H1 (cell line): ENCODE measurements at regions not wholly inside any gene's neighbourhood (a gene's known extent, or its start where the extent isn't known, plus 50 kb on each side); places are given as distances from the start of the nearest gene placed in this dataset.

Source experiments
- CTCF ChIA-PET: fragments of 300-600 bp; sonication (Branson Sonifier 250); formaldehyde crosslinking; loops from one replicate; lab custom pipeline; 2021; ENCODE audit not compliant: partially characterized antibody; lab: Charles Lee
- POLR2A ChIA-PET: fragments of 300-600 bp; sonication (Branson Sonifier 250); formaldehyde crosslinking; loops from one replicate; lab custom pipeline; 2021; ENCODE audit warnings: inconsistent platforms; ENCODE audit not compliant: partially characterized antibody; lab: Charles Lee
- DNase-seq, 2 experiments: peaks; one replicate each; pipeline versions ENCODE4 v3.0.0 to v3.0.0-alpha.2; 2010 to 2022; ENCODE audit warnings: low spot score in 2 of 2, low read depth in 1 of 2, mixed read lengths in 1 of 2
- FAIRE-seq: peaks from 2 replicates; lab custom pipeline; 2011; peaks lifted over from hg19 to GRCh38; lab: Jason Lieb, UNC
- H2AFZ ChIP-seq: 2 replicates; pipeline ENCODE4 v1.8.1; 2012; ENCODE audit warnings: low read length, inconsistent platforms
- H2AK5ac ChIP-seq: 2 replicates; pipeline ENCODE4 v1.6.1; 2013; ENCODE audit warnings: low read depth, low read length
- H2BK120ac ChIP-seq: replicated peaks from 2 replicates; pipeline ENCODE3; 2013; ENCODE audit warnings: low read depth, low read length, inconsistent platforms
- H2BK12ac ChIP-seq: 2 replicates; pipeline ENCODE4 v1.6.1; 2013; ENCODE audit warnings: low read depth, low read length
- H2BK15ac ChIP-seq: 2 replicates; pipeline ENCODE4 v1.6.1; 2013; ENCODE audit warnings: low read length
- H2BK20ac ChIP-seq: 2 replicates; pipeline ENCODE4 v1.6.1; 2013; ENCODE audit warnings: low read length
- H2BK5ac ChIP-seq: 2 replicates; pipeline ENCODE4 v1.6.1; 2013; ENCODE audit warnings: low read depth, low read length
- H3K14ac ChIP-seq: 2 replicates; pipeline ENCODE4 v1.6.1; 2013; ENCODE audit warnings: inconsistent platforms; ENCODE audit not compliant: insufficient read length
- H3K18ac ChIP-seq: 2 replicates; pipeline ENCODE4 v1.6.1; 2013; ENCODE audit warnings: low read length; ENCODE audit errors: extremely low read depth
- H3K23ac ChIP-seq: 2 replicates; pipeline ENCODE4 v1.6.1; 2013; ENCODE audit warnings: inconsistent platforms; ENCODE audit not compliant: insufficient read length
- H3K23me2 ChIP-seq: 2 replicates; pipeline ENCODE4 v1.6.1; 2013; ENCODE audit warnings: low read depth, low read length
- H3K27ac ChIP-seq: 2 replicates; pipeline ENCODE4 v1.6.1; 2011; ENCODE audit warnings: low read depth, low read length, inconsistent platforms
- H3K27me3 ChIP-seq, 4 experiments: replicated peaks in 1 of 4; 1 replicate in 1 of 4; 2 replicates in 3 of 4; pipeline versions ENCODE4 v1.6.1 to v1.8.1; 2011 to 2013; ENCODE audit warnings: low read length in 3 of 4, mild to moderate bottlenecking in 3 of 4, inconsistent platforms in 2 of 4, mixed read lengths in 2 of 4, moderate library complexity in 1 of 4; ENCODE audit not compliant: control insufficient read depth in 3 of 4, insufficient read depth in 3 of 4; ENCODE audit errors: extremely low read depth in 1 of 4
- H3K36me3 ChIP-seq, 4 experiments: 2 replicates each; pipeline versions ENCODE4 v1.6.1 to v1.8.1; 2011 to 2013; ENCODE audit warnings: mild to moderate bottlenecking in 4 of 4, low read length in 3 of 4, moderate library complexity in 2 of 4, control low read depth in 1 of 4, inconsistent platforms in 1 of 4; ENCODE audit not compliant: insufficient read depth in 4 of 4, control insufficient read depth in 2 of 4
- H3K4ac ChIP-seq: replicated peaks from 2 replicates; pipeline ENCODE3; 2013; ENCODE audit warnings: low read length, low read depth, mixed read lengths, inconsistent platforms; ENCODE audit not compliant: insufficient read length
- H3K4me1 ChIP-seq, 4 experiments: replicated peaks in 1 of 4; 1 replicate in 1 of 4; 2 replicates in 3 of 4; pipeline versions ENCODE4 v1.6.1 to v1.8.1; 2011 to 2013; ENCODE audit warnings: low read length in 3 of 4, inconsistent platforms in 2 of 4, mixed read lengths in 1 of 4; ENCODE audit not compliant: insufficient read depth in 4 of 4, control insufficient read depth in 3 of 4
- H3K4me2 ChIP-seq, 2 experiments: 2 replicates each; pipeline versions ENCODE4 v1.6.1 to v1.8.1; 2011 to 2013; ENCODE audit warnings: low read depth in 2 of 2, low read length in 2 of 2, control low read depth in 1 of 2, inconsistent platforms in 1 of 2, mild to moderate bottlenecking in 1 of 2; ENCODE audit not compliant: insufficient read depth in 1 of 2
- H3K4me3 ChIP-seq, 4 experiments: fragments of 200-600, 300-600 bp in 1 of 4; sonication (generic), shearing (Covaris generic), sonication (Bioruptor Twin) in 1 of 4; 2 replicates each; pipeline versions ENCODE4 v1.5.1 to v1.8.1; 2011 to 2016; ENCODE audit warnings: low read length in 4 of 4, low read depth in 3 of 4, control low read depth in 2 of 4, inconsistent platforms in 2 of 4, mild to moderate bottlenecking in 2 of 4, mixed read lengths in 1 of 4, moderate library complexity in 1 of 4; ENCODE audit not compliant: insufficient read depth in 2 of 4; ENCODE audit errors: extremely low read depth in 1 of 4
- H3K56ac ChIP-seq: replicated peaks from 2 replicates; pipeline ENCODE3; 2013; ENCODE audit warnings: low read depth, mild to moderate bottlenecking, mixed read lengths, low read length, inconsistent platforms; ENCODE audit not compliant: insufficient read length
- H3K79me1 ChIP-seq: 2 replicates; pipeline ENCODE4 v1.6.1; 2013; ENCODE audit warnings: low read depth, low read length, control low read depth
- H3K79me2 ChIP-seq, 2 experiments: 2 replicates each; pipeline versions ENCODE4 v1.6.1 to v1.8.1; 2012 to 2013; ENCODE audit warnings: low read length in 2 of 2, mild to moderate bottlenecking in 2 of 2, inconsistent platforms in 1 of 2; ENCODE audit not compliant: insufficient read depth in 2 of 2, control insufficient read depth in 1 of 2
- H3K9ac ChIP-seq, 4 experiments: replicated peaks in 1 of 4; 1 replicate in 1 of 4; 2 replicates in 3 of 4; pipeline versions ENCODE4 v1.6.1 to v1.8.1; 2011 to 2013; ENCODE audit warnings: low read depth in 3 of 4, low read length in 3 of 4, control low read depth in 2 of 4, mild to moderate bottlenecking in 2 of 4, moderate library complexity in 2 of 4, inconsistent platforms in 1 of 4; ENCODE audit errors: extremely low read depth in 1 of 4
- H3K9me3 ChIP-seq, 2 experiments: 2 replicates each; pipeline versions ENCODE4 v1.6.1 to v1.8.1; 2012 to 2013; ENCODE audit warnings: mild to moderate bottlenecking in 2 of 2, moderate library complexity in 2 of 2, control low read depth in 1 of 2, inconsistent platforms in 1 of 2, low read depth in 1 of 2, low read length in 1 of 2, mixed read lengths in 1 of 2; ENCODE audit not compliant: insufficient read depth in 2 of 2
- H4K20me1 ChIP-seq, 2 experiments: replicated peaks in 1 of 2; 2 replicates each; pipeline versions ENCODE3 to v1.8.1; 2011 to 2013; ENCODE audit warnings: inconsistent platforms in 2 of 2, low read length in 2 of 2, mild to moderate bottlenecking in 1 of 2; ENCODE audit not compliant: insufficient read depth in 2 of 2, control insufficient read depth in 1 of 2
- H4K5ac ChIP-seq: 2 replicates; pipeline ENCODE4 v1.6.1; 2013; ENCODE audit warnings: low read length, low read depth, mixed read lengths, inconsistent platforms; ENCODE audit not compliant: insufficient read length
- H4K8ac ChIP-seq: 2 replicates; pipeline ENCODE4 v1.8.0; 2013; ENCODE audit warnings: mild to moderate bottlenecking, moderate library complexity, low read length, inconsistent platforms; ENCODE audit not compliant: insufficient read depth; ENCODE audit errors: extremely low read depth
- H4K91ac ChIP-seq: replicated peaks from 2 replicates; pipeline ENCODE3; 2013; ENCODE audit warnings: low read length, mixed read lengths, inconsistent platforms; ENCODE audit not compliant: insufficient read length
- CBX8 ChIP-seq: fragments of 300-800, 300-1000 bp; sonication (generic); IDR thresholded peaks from 2 replicates; pipeline ENCODE4 v1.7.1; 2016; ENCODE audit warnings: low read depth, low read length, borderline replicate concordance
- CHD2 ChIP-seq: IDR thresholded peaks from 2 replicates; pipeline ENCODE4 v1.6.1; 2012; ENCODE audit warnings: low read length, improper control_type of control experiment
- JUN ChIP-seq: IDR thresholded peaks from 2 replicates; pipeline ENCODE4 v1.6.1; 2011; ENCODE audit warnings: low read depth, mild to moderate bottlenecking, improper control_type of control experiment, low read length
- JUND ChIP-seq: IDR thresholded peaks from 2 replicates; pipeline ENCODE4 v1.6.1; 2011; ENCODE audit warnings: mild to moderate bottlenecking, improper control_type of control experiment, low read length
- POU5F1 ChIP-seq: IDR thresholded peaks from 2 replicates; pipeline ENCODE4 v1.6.1; 2011; ENCODE audit warnings: low read depth, mild to moderate bottlenecking, low read length, moderate library complexity
- RBBP5 ChIP-seq: IDR thresholded peaks from 2 replicates; pipeline ENCODE4 v1.7.1; 2012; ENCODE audit warnings: low read depth, mild to moderate bottlenecking, inconsistent platforms, low read length, moderate library complexity, borderline replicate concordance
- RFX5 ChIP-seq: IDR thresholded peaks from 2 replicates; pipeline ENCODE4 v1.6.1; 2011; ENCODE audit warnings: low read depth, low read length, improper control_type of control experiment, borderline replicate concordance
- RXRA ChIP-seq: IDR thresholded peaks from 2 replicates; pipeline ENCODE4 v1.6.1; 2011; ENCODE audit warnings: low read depth, mild to moderate bottlenecking, low read length, moderate library complexity; ENCODE audit not compliant: insufficient read depth
- SIX5 ChIP-seq: IDR thresholded peaks from 2 replicates; pipeline ENCODE4 v1.6.1; 2011; ENCODE audit warnings: mild to moderate bottlenecking, low read depth, low read length
- SP1 ChIP-seq: IDR thresholded peaks from 2 replicates; pipeline ENCODE4 v1.6.1; 2011; ENCODE audit warnings: low read depth, low read length
- SRF ChIP-seq: IDR thresholded peaks from 2 replicates; pipeline ENCODE4 v1.6.1; 2011; ENCODE audit warnings: mild to moderate bottlenecking, low read depth, low read length, moderate library complexity
- SUZ12 ChIP-seq: fragments of 200-600 bp; sonication (generic); IDR thresholded peaks from 2 replicates; pipeline ENCODE4 v1.6.1; 2012; ENCODE audit warnings: mild to moderate bottlenecking, inconsistent platforms, low read length, moderate library complexity, mixed read lengths
- TAF7 ChIP-seq: optimal IDR thresholded peaks from 2 replicates; pipeline ENCODE3; 2011; ENCODE audit warnings: low read depth, mild to moderate bottlenecking, inconsistent platforms, low read length, moderate library complexity, borderline replicate concordance
- TEAD4 ChIP-seq: IDR thresholded peaks from 2 replicates; pipeline ENCODE4 v1.6.1; 2012; ENCODE audit warnings: low read depth, low read length, inconsistent platforms, mixed read lengths
- YY1 ChIP-seq: IDR thresholded peaks from 2 replicates; pipeline ENCODE4 v1.6.1; 2011; ENCODE audit warnings: low read depth, mild to moderate bottlenecking, low read length
- WGBS, 2 experiments: shearing (Covaris generic) in 1 of 2; methylation state at CpG; one replicate each; pipeline versions ENCODE4 v1.1.6 to v1.1.7; 2013 to 2015; ENCODE audit warnings: low lambda C conversion rate in 2 of 2, mixed read lengths in 2 of 2, inconsistent platforms in 1 of 2, low coverage in 1 of 2, missing lambda C conversion rate in 1 of 2; ENCODE audit not compliant: insufficient replicate concordance in 2 of 2, insufficient coverage in 1 of 2, insufficient read length in 1 of 2; ENCODE audit errors: extremely low coverage in 1 of 2, missing lambda C conversion rate in 1 of 2; 5-methylcytosine and 5-hydroxymethylcytosine counted together

DNA sequence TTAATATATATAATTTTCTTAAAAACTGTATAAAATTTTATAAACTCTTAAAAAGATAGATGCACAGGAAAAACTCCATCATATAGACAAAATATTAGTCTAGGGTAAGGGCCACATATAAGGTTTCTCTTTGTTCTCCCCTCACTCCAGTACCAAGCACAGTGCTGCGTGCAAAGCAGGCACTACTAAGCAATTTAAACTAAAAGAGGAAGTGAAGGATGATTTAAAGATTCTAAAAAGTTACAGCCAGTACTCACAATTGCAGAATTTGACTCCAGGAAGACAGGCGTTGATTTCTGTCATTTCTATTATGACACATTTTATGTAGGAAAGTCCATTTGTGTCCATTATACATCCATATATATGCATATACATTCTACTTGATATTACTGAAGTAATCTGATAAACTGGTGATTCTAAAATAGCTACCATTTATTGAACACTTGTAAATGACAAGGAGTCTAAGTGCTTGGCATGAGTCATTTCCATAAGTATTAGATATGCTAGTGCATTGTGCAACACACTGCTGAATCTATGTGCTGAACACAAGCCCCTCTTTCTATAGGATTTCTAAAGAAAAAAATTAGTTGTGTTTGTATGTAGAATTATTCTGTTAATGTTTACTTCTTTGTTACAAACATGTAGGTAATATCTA, 785.5 kb upstream of the ARRDC4 start:
- no peak overlapping the region for H3K27ac ChIP-seq
- H3K14ac ChIP-seq: no peak overlapping the region
- H3K27me3 ChIP-seq: no peaks in the 10 kb centered on the region
- H2BK15ac ChIP-seq: no peak overlapping the region
- no peak overlapping the region for H3K4me2 ChIP-seq
- H3K18ac ChIP-seq: no peak overlapping the region
- no peak for DNase-seq
- no peaks in the 10 kb centered on the region for H3K9me3 ChIP-seq
- CTCF ChIA-PET: interaction anchor here (0.7 to 1.0 kb wide), 3 partner anchors 11 to 286 kb away, joined by 3 to 4 read pairs (median 3); no protein-coding TSS in a partner anchor
- no peaks in the 10 kb centered on the region for H3K23me2 ChIP-seq
- POLR2A ChIA-PET: no interaction called here
- no peak overlapping the region for H4K8ac ChIP-seq
- H2BK12ac ChIP-seq: no peak overlapping the region
- H3K56ac ChIP-seq: no peak overlapping the region
- H3K4me3 ChIP-seq: no peak overlapping the region
- H3K9ac ChIP-seq: no peak overlapping the region
- H2AFZ ChIP-seq: no peak overlapping the region
- H2AK5ac ChIP-seq: no peak overlapping the region
- no peaks in the 10 kb centered on the region for H4K20me1 ChIP-seq
- FAIRE-seq: no peak
- no peak overlapping the region for H3K4ac ChIP-seq
- no peak overlapping the region for H3K23ac ChIP-seq
- no peak overlapping the region for H4K91ac ChIP-seq
- no peak overlapping the region for H2BK5ac ChIP-seq
- H3K36me3 ChIP-seq: no peaks in the 10 kb centered on the region
- H3K79me2 ChIP-seq: no peaks in the 10 kb centered on the region
- no peak overlapping the region for H2BK120ac ChIP-seq
- H3K79me1 ChIP-seq: no peaks in the 10 kb centered on the region
- no peak overlapping the region for H4K5ac ChIP-seq
- WGBS, 2 experiments: 91% methylated on average over 2 of the region's 2 CpGs; no CpG with 5 or more reads in 1 of the 2 experiments
- H3K4me1 ChIP-seq: peaks cover 0 to 5% (median 4%) of the 10 kb centered on the region in 4 experiments; a peak in 4 of 7 replicates
- H2BK20ac ChIP-seq: no peak overlapping the region
- TF ChIP-seq SUZ12: no peak
- no peak for TF ChIP-seq RBBP5
- no peak for TF ChIP-seq SP1
- TF ChIP-seq JUN: no peak
- TF ChIP-seq CHD2: no peak
- TF ChIP-seq POU5F1: no peak
- TF ChIP-seq SIX5: no peak
- TF ChIP-seq SRF: no peak
- no peak for TF ChIP-seq RXRA
- TF ChIP-seq RFX5: no peak
- TF ChIP-seq TEAD4: no peak
- TF ChIP-seq YY1: no peak
- TF ChIP-seq CBX8: no peak
- TF ChIP-seq TAF7: no peak
- no peak for TF ChIP-seq JUND
